DND-41 (cell line): ENCODE measurements at regions not wholly inside any gene's neighbourhood (a gene's known extent, or its start where the extent isn't known, plus 50 kb on each side); places are given as distances from the start of the nearest gene placed in this dataset.

ENCODE experiments used
- ATAC-seq: fragments of 200-7000 bp; cut with Tn5 transposase; 3 replicates; pipeline ENCODE4 v1.9.1; 2021; ENCODE audit warnings: low read depth; ENCODE audit not compliant: insufficient read depth
- DNase-seq: peaks from one replicate; pipeline ENCODE4 v3.0.0-alpha.2; 2020
- H2AFZ ChIP-seq: 2 replicates; pipeline ENCODE4 v1.6.0; 2012; ENCODE audit warnings: low read depth, low read length
- H3K27ac ChIP-seq: 2 replicates; pipeline ENCODE4 v1.5.1; 2012; ENCODE audit warnings: low read length, inconsistent platforms
- H3K27me3 ChIP-seq: fragments of 200-600 bp; sonication (generic); 2 replicates; pipeline ENCODE4 v1.6.0; 2012; ENCODE audit warnings: low read length, mild to moderate bottlenecking, inconsistent platforms; ENCODE audit not compliant: insufficient read depth, poor library complexity
- H3K36me3 ChIP-seq: 2 replicates; pipeline ENCODE4 v1.5.1; 2012; ENCODE audit warnings: low read length, inconsistent platforms; ENCODE audit not compliant: insufficient read depth
- H3K4me1 ChIP-seq: 2 replicates; pipeline ENCODE4 v1.5.1; 2012; ENCODE audit warnings: mild to moderate bottlenecking, low read length; ENCODE audit not compliant: insufficient read depth
- H3K4me2 ChIP-seq: 2 replicates; pipeline ENCODE4 v1.6.0; 2012; ENCODE audit warnings: mild to moderate bottlenecking, moderate library complexity, low read length, inconsistent platforms; ENCODE audit not compliant: insufficient read depth
- H3K4me3 ChIP-seq, 2 experiments: fragments of 200-600 bp in 1 of 2; shearing (Covaris generic) in 1 of 2; 2 replicates each; pipeline ENCODE4 v1.5.1; 2012 to 2016; ENCODE audit warnings: inconsistent platforms in 2 of 2, low read length in 2 of 2, mild to moderate bottlenecking in 2 of 2, low read depth in 1 of 2, moderate library complexity in 1 of 2
- H3K79me2 ChIP-seq: 2 replicates; pipeline ENCODE4 v1.6.0; 2012; ENCODE audit warnings: low read length, inconsistent platforms; ENCODE audit not compliant: insufficient read depth
- H3K9ac ChIP-seq: 2 replicates; pipeline ENCODE4 v1.6.0; 2012; ENCODE audit warnings: low read depth, mild to moderate bottlenecking, inconsistent platforms, low read length, moderate library complexity
- H3K9me3 ChIP-seq: 2 replicates; pipeline ENCODE4 v1.5.1; 2012; ENCODE audit warnings: low read length, moderate library complexity, mild to moderate bottlenecking, inconsistent platforms; ENCODE audit not compliant: insufficient read depth, severe bottlenecking
- H4K20me1 ChIP-seq: 2 replicates; pipeline ENCODE4 v1.6.0; 2012; ENCODE audit warnings: low read length; ENCODE audit not compliant: insufficient read depth
- CTCF ChIP-seq: IDR thresholded peaks from 2 replicates; pipeline ENCODE4 v1.5.1; 2012; ENCODE audit warnings: borderline replicate concordance, low read length, moderate library complexity, mild to moderate bottlenecking; ENCODE audit not compliant: poor library complexity, severe bottlenecking; ENCODE audit errors: extremely low read depth
- EZH2 ChIP-seq: IDR thresholded peaks from 3 replicates; pipeline ENCODE4 v1.6.1; 2012; ENCODE audit warnings: borderline replicate concordance, low read depth, mild to moderate bottlenecking, moderate library complexity, low read length, inconsistent platforms; ENCODE audit not compliant: severe bottlenecking

- Histone ChIP-seq H3K9me3 (no peaks in the 10 kb centered on the region), H3K4me1 (no peaks in the 10 kb centered on the region), H3K36me3 (no peaks in the 10 kb centered on the region), H2AFZ (no peak overlapping the region), H3K27me3 (no peaks in the 10 kb centered on the region), H3K9ac (no peak overlapping the region), H3K27ac (no peak overlapping the region), H3K79me2 (no peaks in the 10 kb centered on the region), H3K4me3 (no peak overlapping the region), H4K20me1 (no peaks in the 10 kb centered on the region), H3K4me2 (no peak overlapping the region)
- DNase-seq (no peak), ATAC-seq (no peak)
- TF ChIP-seq CTCF: no peak
- TF ChIP-seq EZH2: no peak
These were observed 327.0 kb downstream of the KLF5 start for GRCh38 chr13:73385848-73386247.

GRCh38 chr13:73372666-73373627, 314.1 kb downstream of the KLF5 start:
- H3K4me2 ChIP-seq: no peak overlapping the region
- H3K36me3 ChIP-seq: no peaks in the 10 kb centered on the region
- H3K27me3 ChIP-seq: no peaks in the 10 kb centered on the region
- no peak overlapping the region for H2AFZ ChIP-seq
- H3K9ac ChIP-seq: no peak overlapping the region
- H3K27ac ChIP-seq: no peak overlapping the region
- no peak for ATAC-seq
- TF ChIP-seq EZH2: no peak
- no peak for TF ChIP-seq CTCF
- no peak for DNase-seq
- H3K4me3 ChIP-seq: no peak overlapping the region
- no peaks in the 10 kb centered on the region for H3K4me1 ChIP-seq
- no peaks in the 10 kb centered on the region for H3K79me2 ChIP-seq
- no peaks in the 10 kb centered on the region for H3K9me3 ChIP-seq
- H4K20me1 ChIP-seq: no peaks in the 10 kb centered on the region

GRCh38 chr13:73370066-73370465, 311.3 kb downstream of the KLF5 start:
- ATAC-seq (no peak), DNase-seq (no peak)
- no peaks in the 10 kb centered on the region for H3K36me3 ChIP-seq
- H3K9me3 ChIP-seq: no peaks in the 10 kb centered on the region
- no peak overlapping the region for H3K9ac ChIP-seq
- no peaks in the 10 kb centered on the region for H3K79me2 ChIP-seq
- H2AFZ ChIP-seq: no peak overlapping the region
- no peak overlapping the region for H3K4me3 ChIP-seq
- no peaks in the 10 kb centered on the region for H3K27me3 ChIP-seq
- TF ChIP-seq CTCF (no peak), EZH2 (no peak)
- no peaks in the 10 kb centered on the region for H3K4me1 ChIP-seq
- H3K4me2 ChIP-seq: no peak overlapping the region
- H3K27ac ChIP-seq: no peak overlapping the region
- H4K20me1 ChIP-seq: no peaks in the 10 kb centered on the region
